ENCODE measurements at regions not wholly inside any gene's neighbourhood (a gene's known extent, or its start where the extent isn't known, plus 50 kb on each side); places are given as distances from the start of the nearest gene placed in this dataset.

- H3K27me3 ChIP-seq (replicated peaks in 1 of 7) = no peaks in the 10 kb centered on the region
- no peak overlapping the region for H3K27ac ChIP-seq
- TF ChIP-seq CTCF (IDR thresholded peaks at IDR 0.05 in 8 of 11, conservative IDR thresholded peaks at IDR 0.05 in 3 of 11) (no peak), POLR2AphosphoS5 (IDR thresholded peaks at IDR 0.05) (no peak), POLR2A (IDR thresholded peaks at IDR 0.05) (no peak)
- peaks cover 0 to 3% (median 0%) of the 10 kb centered on the region in 6 donors for H3K4me1 ChIP-seq
- no peaks in the 10 kb centered on the region for H3K36me3 ChIP-seq
- H3K4me3 ChIP-seq = no peak overlapping the region
- intact Hi-C loops (cut with DNase I; ENCODE audit: low total_unique reads) = no loop called here
- no peaks in the 10 kb centered on the region for H3K9me3 ChIP-seq
- WGBS, 5 donors = 71 to 89% (median 86%) methylated on average over 6 to 7 of the region's 7 CpGs
- no peak for DNase-seq
Observed at GRCh38 chr4:128358231-128358912, 70.8 kb upstream of the PGRMC2 start.

GRCh38 chr4:128357286-128357685 is 69.7 kb upstream of the PGRMC2 start:
- no peak overlapping the region for H3K4me3 ChIP-seq
- 62 to 89% (median 69%) methylated on average over 2 of the region's 2 CpGs for WGBS, 5 donors
- DNase-seq = no peak

GRCh38 chr4:128355305-128355704 is 67.7 kb upstream of the PGRMC2 start:
- DNase-seq = no peak
- no peaks in the 10 kb centered on the region for H3K36me3 ChIP-seq
- no peak overlapping the region for H3K27ac ChIP-seq
- TF ChIP-seq POLR2A (IDR thresholded peaks at IDR 0.05) (no peak), POLR2AphosphoS5 (IDR thresholded peaks at IDR 0.05) (no peak)
- intact Hi-C loops (cut with DNase I; ENCODE audit: low total_unique reads) = no loop called here
- WGBS, 5 donors = 72 to 88% (median 77%) methylated on average over 4 of the region's 4 CpGs
- H3K9me3 ChIP-seq = no peaks in the 10 kb centered on the region
- no peaks in the 10 kb centered on the region for H3K27me3 ChIP-seq (replicated peaks in 1 of 7)
- no peak overlapping the region for H3K4me3 ChIP-seq
- peaks cover 0 to 3% (median 0%) of the 10 kb centered on the region in 6 donors for H3K4me1 ChIP-seq

More at GRCh38 chr4:128357286-128357685, 69.7 kb upstream of the PGRMC2 start:
- H3K36me3 ChIP-seq = no peaks in the 10 kb centered on the region
- H3K9me3 ChIP-seq = no peaks in the 10 kb centered on the region
- no peak overlapping the region for H3K27ac ChIP-seq
- TF ChIP-seq POLR2A (IDR thresholded peaks at IDR 0.05) (no peak), CTCF (IDR thresholded peaks at IDR 0.05 in 8 of 11, conservative IDR thresholded peaks at IDR 0.05 in 3 of 11) (no peak), POLR2AphosphoS5 (IDR thresholded peaks at IDR 0.05) (no peak)
- intact Hi-C loops (cut with DNase I; ENCODE audit: low total_unique reads) = no loop called here
- H3K4me1 ChIP-seq = peaks cover 0 to 3% (median 0%) of the 10 kb centered on the region in 6 donors
- H3K27me3 ChIP-seq (replicated peaks in 1 of 7) = no peaks in the 10 kb centered on the region

GRCh38 chr4:128354205-128354821 is 66.7 kb upstream of the PGRMC2 start:
- Histone ChIP-seq H3K9me3 (no peaks in the 10 kb centered on the region), H3K36me3 (no peaks in the 10 kb centered on the region), H3K27ac (peak overlapping the region in 1 of 8 donors; percentile 7), H3K4me3 (no peak overlapping the region), H3K27me3 (replicated peaks in 1 of 7) (no peaks in the 10 kb centered on the region), H3K4me1 (peaks cover 0 to 3% (median 0%) of the 10 kb centered on the region in 6 donors)
- TF ChIP-seq POLR2A (IDR thresholded peaks at IDR 0.05) (no peak), CTCF (IDR thresholded peaks at IDR 0.05 in 8 of 11, conservative IDR thresholded peaks at IDR 0.05 in 3 of 11) (no peak), POLR2AphosphoS5 (IDR thresholded peaks at IDR 0.05) (no peak)
- 57 to 82% (median 76%) methylated on average over 4 of the region's 4 CpGs for whole genome bisulfite sequencing, 5 donors
- intact Hi-C loops (cut with DNase I; ENCODE audit: low total_unique reads) = no loop called here
- no peak for DNase-seq
